GM12878 (cell line): ENCODE measurements at regions not wholly inside any gene's neighbourhood (a gene's known extent, or its start where the extent isn't known, plus 50 kb on each side); places are given as distances from the start of the nearest gene placed in this dataset.
"Not testable (repeated sequence)": the region's sequence is repeated elsewhere in the genome, so short reads cannot be mapped to it uniquely, and the experiment has no call there.

Experiments
- ATAC-seq: fragments of 200-7000 bp; cut with Tn5 transposase; 3 replicates; pipeline ENCODE4 v1.9.1; 2020; ENCODE audit warnings: mild to moderate bottlenecking, moderate library complexity
- BruUV-seq: library from RNA; stranded (reverse); fragments of 400-500 nt; replicated peaks from 2 replicates; lab custom pipeline; 2021; lab: Mats Ljungman, UMichigan
- CTCF ChIA-PET: fragments of 300-600 bp; sonication (Branson Sonifier 250); formaldehyde crosslinking; extraction: SDS; loops from one replicate; lab custom pipeline; 2021; ENCODE audit warnings: inconsistent platforms; lab: Yijun Ruan, JAX
- POLR2A ChIA-PET: fragments of 350-600 bp; formaldehyde crosslinking; extraction: SDS; loops from one replicate; lab custom pipeline; 2021; ENCODE audit warnings: inconsistent platforms; lab: Charles Lee
- RAD21 ChIA-PET: fragments of 300-600 bp; sonication (Branson Sonifier 250); formaldehyde crosslinking; loops from one replicate; lab custom pipeline; 2023; ENCODE audit warnings: antibody characterized with exemption; ENCODE audit not compliant: unreplicated experiment; lab: Charles Lee
- SMC1A ChIA-PET: fragments of 300-600 bp; sonication (Branson Sonifier 250); formaldehyde crosslinking; loops from one replicate; lab custom pipeline; 2023; ENCODE audit not compliant: unreplicated experiment, uncharacterized antibody; lab: Charles Lee
- DNase-seq: peaks from one replicate; pipeline ENCODE4 v3.0.0-alpha.2; 2011; ENCODE audit warnings: low read depth, low spot score
- FAIRE-seq: peaks from 3 replicates; lab custom pipeline; 2011; peaks lifted over from hg19 to GRCh38; lab: Jason Lieb, UNC
- H2AFZ ChIP-seq: 2 replicates; pipeline ENCODE4 v1.6.0; 2011; ENCODE audit warnings: low read depth, low read length, control low read depth; ENCODE audit not compliant: control insufficient read depth
- H3K27ac ChIP-seq: 2 replicates; pipeline ENCODE4 v1.5.1; 2011; ENCODE audit warnings: control low read depth; ENCODE audit not compliant: control insufficient read depth, insufficient read depth
- H3K27me3 ChIP-seq, 2 experiments: replicated peaks in 1 of 2; 2 replicates each; pipeline versions ENCODE4 v1.6.0 to v1.6.1; 2011; ENCODE audit warnings: low read length in 1 of 2; ENCODE audit not compliant: control insufficient read depth in 2 of 2, insufficient read depth in 2 of 2
- H3K36me3 ChIP-seq, 2 experiments: 2 replicates each; pipeline ENCODE4 v1.5.1; 2011; ENCODE audit warnings: low read length in 1 of 2; ENCODE audit not compliant: control insufficient read depth in 2 of 2, insufficient read depth in 2 of 2
- H3K4me1 ChIP-seq: 2 replicates; pipeline ENCODE4 v1.6.1; 2011; ENCODE audit warnings: mild to moderate bottlenecking, low read length, moderate library complexity, mixed read lengths; ENCODE audit not compliant: control insufficient read depth, insufficient read depth
- H3K4me2 ChIP-seq: 2 replicates; pipeline ENCODE4 v1.6.0; 2011; ENCODE audit warnings: control low read depth; ENCODE audit not compliant: control insufficient read depth, insufficient read depth
- H3K4me3 ChIP-seq: fragments of 200-600 bp; sonication (generic); 2 replicates; pipeline ENCODE4 v1.5.1; 2016
- H3K79me2 ChIP-seq: 2 replicates; pipeline ENCODE4 v1.6.0; 2011; ENCODE audit warnings: low read length; ENCODE audit not compliant: control insufficient read depth, insufficient read depth
- H3K9ac ChIP-seq: 2 replicates; pipeline ENCODE4 v1.8.0; 2011; ENCODE audit warnings: low read length, control low read depth, mixed read lengths; ENCODE audit not compliant: control insufficient read depth, insufficient read depth
- H3K9me3 ChIP-seq: replicated peaks from 3 replicates; pipeline ENCODE4 v1.5.1; 2011; ENCODE audit warnings: mild to moderate bottlenecking, low read length; ENCODE audit not compliant: control insufficient read depth, insufficient read depth
- H4K20me1 ChIP-seq: 2 replicates; pipeline ENCODE4 v1.6.0; 2011; ENCODE audit not compliant: control insufficient read depth, insufficient read depth
- RAD21 ChIP-seq: IDR thresholded peaks from 2 replicates; pipeline ENCODE4 v1.6.1; 2011; ENCODE audit warnings: mild to moderate bottlenecking, low read depth, low read length, moderate library complexity; ENCODE audit not compliant: insufficient read depth
- SMC3 ChIP-seq: IDR thresholded peaks from 2 replicates; pipeline ENCODE4 v1.6.1; 2011; ENCODE audit warnings: low read length, improper control_type of control experiment, borderline replicate concordance
- WGBS: methylation state at CpG from one replicate; pipeline ENCODE4 v1.1.6; 2016; ENCODE audit warnings: low lambda C conversion rate; ENCODE audit not compliant: insufficient replicate concordance, insufficient coverage; ENCODE audit errors: missing lambda C conversion rate; 5-methylcytosine and 5-hydroxymethylcytosine counted together
- in situ Hi-C: fragments of 300-500 bp; cut with MboI; formaldehyde crosslinking; loops from 9 replicates; pipeline ENCODE4 v1.14.3; 2018; ENCODE audit warnings: mixed read lengths
- intact Hi-C: fragments of 100-400 bp; cut with micrococcal nuclease; formaldehyde crosslinking; loops from one replicate; pipeline ENCODE4 v1.14.2; 2022; ENCODE audit not compliant: unreplicated experiment
- TF ChIP-seq, protein P1 (sequence below), 3 experiments: IDR thresholded peaks in 2 of 3; conservative IDR thresholded peaks in 1 of 3; 2 replicates each; pipeline ENCODE4 v1.5.1; 2011; ENCODE audit warnings: low read depth in 3 of 3, low read length in 3 of 3, mild to moderate bottlenecking in 3 of 3, control low read depth in 2 of 3, moderate library complexity in 2 of 3, inconsistent platforms in 1 of 3, mixed read lengths in 1 of 3; ENCODE audit not compliant: control insufficient read depth in 2 of 3, insufficient read depth in 1 of 3; ENCODE audit errors: extremely low read depth in 1 of 3

DNA sequence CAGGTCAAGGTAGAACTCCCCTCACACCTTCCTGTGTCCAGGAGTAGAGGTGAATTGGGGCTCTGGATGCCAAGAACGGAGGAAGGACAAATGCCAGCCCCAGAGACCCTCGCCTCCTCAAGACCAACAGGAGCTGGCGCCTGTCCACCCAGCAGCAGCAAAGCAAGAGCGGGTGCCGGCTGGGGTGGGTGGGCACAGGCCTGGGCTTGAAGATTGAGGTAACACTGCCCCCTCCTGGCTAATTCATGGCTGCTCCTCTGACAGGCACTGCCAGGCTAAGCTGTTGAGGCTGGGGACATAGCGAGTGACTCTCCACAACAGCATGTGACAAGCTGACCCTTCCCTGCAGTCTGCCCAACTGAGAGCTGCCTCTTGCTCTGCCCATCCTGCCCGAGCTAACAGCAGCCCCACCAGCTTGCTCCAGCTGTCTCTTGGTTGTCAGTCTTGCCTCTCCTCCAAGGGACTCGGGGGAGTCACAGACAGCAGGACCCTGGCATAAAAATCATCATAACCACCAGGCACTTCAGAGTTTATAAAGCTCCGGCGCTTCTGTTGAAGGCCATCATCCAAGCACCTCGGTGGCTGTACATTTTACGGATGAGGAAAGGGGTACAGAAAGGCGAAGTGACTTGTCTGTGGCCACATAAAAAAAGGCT lies 202.3 kb downstream of the TBC1D2B start:
- FAIRE-seq (peak; percentile 80), ATAC-seq (peak; percentile 90)
- ChIA-PET SMC1A (interaction anchor here (1.2 to 1.8 kb wide), 2 partner anchors 26 to 332 kb away, joined by 5 to 6 read pairs; no protein-coding TSS in a partner anchor), RAD21 (interaction anchor here (0.6 to 3.7 kb wide), 6 partner anchors 19 to 339 kb away, joined by 3 to 19 read pairs (median 4); no protein-coding TSS in a partner anchor), CTCF (interaction anchor here (0.6 to 4.3 kb wide), 17 partner anchors 9 to 895 kb away, joined by 3 to 37 read pairs (median 5); partner anchors contain the start of gene LINGO1)
- intact Hi-C loops: loop anchor here (1.0 kb wide), 1 partner anchor 241 kb away; no protein-coding TSS in a partner anchor
- H3K27ac ChIP-seq, in situ Hi-C loops, H4K20me1 ChIP-seq, BruUV-seq, H2AFZ ChIP-seq, H3K79me2 ChIP-seq, DNase-seq, H3K4me3 ChIP-seq, H3K36me3 ChIP-seq, H3K27me3 ChIP-seq, H3K4me2 ChIP-seq, H3K9me3 ChIP-seq, POLR2A ChIA-PET, H3K9ac ChIP-seq, H3K4me1 ChIP-seq: not testable (repeated sequence)
- TF ChIP-seq RAD21: peak; percentile 43
- TF ChIP-seq SMC3: peak; percentile 32; the same call in 1 of the 2 replicates
- TF ChIP-seq, protein P1, sequence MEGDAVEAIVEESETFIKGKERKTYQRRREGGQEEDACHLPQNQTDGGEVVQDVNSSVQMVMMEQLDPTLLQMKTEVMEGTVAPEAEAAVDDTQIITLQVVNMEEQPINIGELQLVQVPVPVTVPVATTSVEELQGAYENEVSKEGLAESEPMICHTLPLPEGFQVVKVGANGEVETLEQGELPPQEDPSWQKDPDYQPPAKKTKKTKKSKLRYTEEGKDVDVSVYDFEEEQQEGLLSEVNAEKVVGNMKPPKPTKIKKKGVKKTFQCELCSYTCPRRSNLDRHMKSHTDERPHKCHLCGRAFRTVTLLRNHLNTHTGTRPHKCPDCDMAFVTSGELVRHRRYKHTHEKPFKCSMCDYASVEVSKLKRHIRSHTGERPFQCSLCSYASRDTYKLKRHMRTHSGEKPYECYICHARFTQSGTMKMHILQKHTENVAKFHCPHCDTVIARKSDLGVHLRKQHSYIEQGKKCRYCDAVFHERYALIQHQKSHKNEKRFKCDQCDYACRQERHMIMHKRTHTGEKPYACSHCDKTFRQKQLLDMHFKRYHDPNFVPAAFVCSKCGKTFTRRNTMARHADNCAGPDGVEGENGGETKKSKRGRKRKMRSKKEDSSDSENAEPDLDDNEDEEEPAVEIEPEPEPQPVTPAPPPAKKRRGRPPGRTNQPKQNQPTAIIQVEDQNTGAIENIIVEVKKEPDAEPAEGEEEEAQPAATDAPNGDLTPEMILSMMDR (IDR thresholded peaks at IDR 0.05 in 2 of 3, conservative IDR thresholded peaks at IDR 0.05 in 1 of 3; ENCODE audit: control insufficient read depth in 2 of 3, extremely low read depth in 1 of 3, insufficient read depth in 1 of 3, low read depth in 3 of 3, low read length in 3 of 3): peak; percentile 55 to 66 (median 62)
- 7% methylated on average over 13 of the region's 13 CpGs for WGBS
